Endothelial cell of umbilical vein (primary cell): ENCODE measurements at regions not wholly inside any gene's neighbourhood (a gene's known extent, or its start where the extent isn't known, plus 50 kb on each side); places are given as distances from the start of the nearest gene placed in this dataset.

Experiments used
- CTCF ChIP-seq, 2 donors: IDR thresholded peaks; 1 replicate in 1 of 2; 2 replicates in 1 of 2; pipeline ENCODE4 v1.5.1; 2011; ENCODE audit warnings: low read length in 2 of 2, mild to moderate bottlenecking in 2 of 2, moderate library complexity in 2 of 2, control low read depth in 1 of 2, inconsistent platforms in 1 of 2, low read depth in 1 of 2; ENCODE audit not compliant: insufficient read depth in 1 of 2; ENCODE audit errors: extremely low read depth in 1 of 2
- EZH2 ChIP-seq: IDR thresholded peaks from 2 replicates; pipeline ENCODE4 v1.6.1; 2012; ENCODE audit warnings: borderline replicate concordance, low read depth, mild to moderate bottlenecking, moderate library complexity, low read length, inconsistent platforms; ENCODE audit not compliant: severe bottlenecking
- JUN ChIP-seq: IDR thresholded peaks from 2 replicates; pipeline ENCODE4 v1.6.1; 2011; ENCODE audit warnings: borderline replicate concordance, low read depth; ENCODE audit not compliant: insufficient read length, insufficient read depth
- POLR2A ChIP-seq: IDR thresholded peaks from 2 replicates; pipeline ENCODE4 v1.6.1; 2012; ENCODE audit warnings: low read depth, mild to moderate bottlenecking, control low read depth, low read length
- POLR2AphosphoS5 ChIP-seq: IDR thresholded peaks from 2 replicates; pipeline ENCODE4 v1.6.1; 2012; ENCODE audit warnings: low read depth, mild to moderate bottlenecking, control low read depth, low read length, moderate library complexity; ENCODE audit not compliant: insufficient read depth

GRCh38 chr11:76721755-76722677 lies 51.5 kb upstream of the LRRC32 start:
- TF ChIP-seq JUN (no peak), CTCF (IDR thresholded peaks at IDR 0.05; ENCODE audit: extremely low read depth in 1 of 2, insufficient read depth in 1 of 2, low read depth in 1 of 2, low read length in 2 of 2) (peak; percentile 92 to 95), POLR2A (no peak), EZH2 (no peak), POLR2AphosphoS5 (no peak)
